ENCODE measurements at regions not wholly inside any gene's neighbourhood (a gene's known extent, or its start where the extent isn't known, plus 50 kb on each side); places are given as distances from the start of the nearest gene placed in this dataset.
A peak's percentile ranks its signal among the peaks of the same experiment; 100 is the strongest.

GRCh38 chr4:108512615-108513505, 107.5 kb upstream of the RPL34 start:
- H3K4me3 ChIP-seq (ENCODE audit: low read depth, low read length): peak overlapping the region; percentile 23
- peak; percentile 72 for TF ChIP-seq CTCF (IDR thresholded peaks at IDR 0.05; ENCODE audit: low read depth, low read length)
- peak; percentile 79 for DNase-seq (ENCODE audit: low read depth, low spot score)
- in situ Hi-C loops (cut with HindIII; ENCODE audit: low sequenced_read_pairs): no loop called here

GRCh38 chr4:108511618-108512017, 108.8 kb upstream of the RPL34 start:
- TF ChIP-seq CTCF (IDR thresholded peaks at IDR 0.05; ENCODE audit: low read depth, low read length): no peak
- in situ Hi-C loops (cut with HindIII; ENCODE audit: low sequenced_read_pairs): no loop called here
- H3K4me3 ChIP-seq (ENCODE audit: low read depth, low read length): no peak overlapping the region
- no peak for DNase-seq (ENCODE audit: low read depth, low spot score)

- H3K4me3 ChIP-seq (ENCODE audit: low read depth, low read length): no peak overlapping the region
- in situ Hi-C loops (cut with HindIII; ENCODE audit: low sequenced_read_pairs): no loop called here
- TF ChIP-seq CTCF (IDR thresholded peaks at IDR 0.05; ENCODE audit: low read depth, low read length): no peak
- DNase-seq (ENCODE audit: low read depth, low spot score): no peak
Observed at GRCh38 chr4:108502356-108502755, 118.0 kb upstream of the RPL34 start.

- no peak overlapping the region for H3K4me3 ChIP-seq (ENCODE audit: low read depth, low read length)
- in situ Hi-C loops (cut with HindIII; ENCODE audit: low sequenced_read_pairs): no loop called here
- no peak for DNase-seq (ENCODE audit: low read depth, low spot score)
- no peak for TF ChIP-seq CTCF (IDR thresholded peaks at IDR 0.05; ENCODE audit: low read depth, low read length)
Observed at GRCh38 chr4:108498925-108499324, 121.5 kb upstream of the RPL34 start.

GRCh38 chr4:108493596-108493931, 126.8 kb upstream of the RPL34 start:
- DNase-seq (ENCODE audit: low read depth, low spot score): no peak
- H3K4me3 ChIP-seq (ENCODE audit: low read depth, low read length): no peak overlapping the region
- TF ChIP-seq CTCF (IDR thresholded peaks at IDR 0.05; ENCODE audit: low read depth, low read length): no peak
- in situ Hi-C loops (cut with HindIII; ENCODE audit: low sequenced_read_pairs): no loop called here

GRCh38 chr4:108492816-108493595, 127.4 kb upstream of the RPL34 start:
- peak; percentile 65 for TF ChIP-seq CTCF (IDR thresholded peaks at IDR 0.05; ENCODE audit: low read depth, low read length)
- H3K4me3 ChIP-seq (ENCODE audit: low read depth, low read length): no peak overlapping the region
- peak; percentile 10 for DNase-seq (ENCODE audit: low read depth, low spot score)
- in situ Hi-C loops (cut with HindIII; ENCODE audit: low sequenced_read_pairs): no loop called here
